ENCODE measurements at regions not wholly inside any gene's neighbourhood (a gene's known extent, or its start where the extent isn't known, plus 50 kb on each side); places are given as distances from the start of the nearest gene placed in this dataset.
"Not testable (repeated sequence)": the region's sequence is repeated elsewhere in the genome, so short reads cannot be mapped to it uniquely, and the experiment has no call there.

- no peak for DNase-seq (ENCODE audit: low read depth in 3 of 3)
Observed at GRCh38 chr2:34729845-34730244, 1130.7 kb upstream of the FAM98A start.

- no peak for DNase-seq (ENCODE audit: low read depth in 3 of 3)
Observed at GRCh38 chr2:34724107-34724506, 1125.0 kb upstream of the FAM98A start.

DNA sequence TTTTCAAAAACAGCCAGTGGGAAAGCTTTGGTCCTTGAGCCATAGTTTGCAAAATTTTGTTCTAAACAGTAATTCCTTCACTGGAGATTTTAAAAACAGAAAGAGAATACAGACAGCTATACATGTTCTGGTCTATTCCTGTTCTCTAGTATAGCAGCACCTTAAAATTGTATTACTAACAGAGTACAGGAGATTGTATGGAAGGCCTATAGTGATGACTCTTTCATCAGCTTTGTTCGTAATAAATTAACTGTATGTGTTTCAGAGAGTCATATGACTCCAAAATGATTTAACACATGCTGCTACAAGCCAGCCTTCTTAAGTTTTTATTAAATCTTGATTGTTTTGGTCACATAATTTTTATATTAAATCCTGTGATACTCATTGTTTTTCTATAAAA, 1124.6 kb upstream of the FAM98A start:
- no peak for DNase-seq (ENCODE audit: low read depth in 3 of 3)

- no peak for DNase-seq (ENCODE audit: low read depth in 3 of 3)
Observed at GRCh38 chr2:34719206-34719605, 1120.1 kb upstream of the FAM98A start.

GRCh38 chr2:34705551-34706247, 1106.6 kb upstream of the FAM98A start:
- DNase-seq (ENCODE audit: low read depth in 3 of 3), result no peak

- no peak for DNase-seq (ENCODE audit: low read depth in 3 of 3)
Observed at GRCh38 chr2:34703292-34703691, 1104.2 kb upstream of the FAM98A start.

DNA sequence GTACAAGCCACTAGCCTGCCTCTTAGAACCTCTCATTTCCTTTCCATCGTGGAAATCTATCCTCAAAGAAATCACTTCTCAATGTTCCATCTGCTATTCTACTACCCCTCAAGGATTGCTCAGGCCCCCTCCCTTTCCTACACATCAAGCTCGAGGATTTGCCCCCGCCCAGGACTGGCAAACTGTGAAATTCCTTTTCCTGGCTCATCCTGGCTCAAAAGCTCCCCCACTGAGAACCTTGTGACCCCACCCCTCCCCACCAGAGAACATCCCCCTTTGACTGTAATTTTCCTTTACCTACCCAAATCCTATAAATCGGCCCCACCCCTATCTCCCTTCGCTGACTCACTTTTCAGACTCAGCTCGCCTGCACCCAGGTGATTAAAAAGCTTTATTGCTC, 1103.3 kb upstream of the FAM98A start:
- DNase-seq (ENCODE audit: low read depth in 3 of 3), result not testable (repeated sequence)

GRCh38 chr2:34677591-34677990, 1078.5 kb upstream of the FAM98A start:
- not testable (repeated sequence) for DNase-seq (ENCODE audit: low read depth in 3 of 3)

DNA sequence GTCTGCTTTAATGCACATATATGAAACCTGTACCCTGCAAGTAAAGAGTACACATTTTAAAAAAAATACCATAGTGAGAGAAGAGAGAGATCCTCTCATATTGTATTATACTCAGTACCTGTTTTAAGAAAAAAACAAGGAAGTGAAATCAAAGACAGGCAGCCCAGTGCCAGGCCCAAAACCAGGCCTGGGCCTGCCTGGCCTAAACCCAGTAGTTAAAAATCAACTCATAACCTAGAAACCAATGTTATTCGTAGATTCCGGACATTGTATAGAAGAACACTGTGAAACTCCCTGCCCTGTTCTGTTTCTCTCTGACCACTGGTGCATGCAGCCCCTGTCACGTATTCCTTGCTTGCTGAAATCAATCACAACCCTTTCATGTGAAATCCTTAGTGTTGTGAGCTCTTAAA, 1078.0 kb upstream of the FAM98A start:
- not testable (repeated sequence) for DNase-seq (ENCODE audit: low read depth in 3 of 3)

DNA sequence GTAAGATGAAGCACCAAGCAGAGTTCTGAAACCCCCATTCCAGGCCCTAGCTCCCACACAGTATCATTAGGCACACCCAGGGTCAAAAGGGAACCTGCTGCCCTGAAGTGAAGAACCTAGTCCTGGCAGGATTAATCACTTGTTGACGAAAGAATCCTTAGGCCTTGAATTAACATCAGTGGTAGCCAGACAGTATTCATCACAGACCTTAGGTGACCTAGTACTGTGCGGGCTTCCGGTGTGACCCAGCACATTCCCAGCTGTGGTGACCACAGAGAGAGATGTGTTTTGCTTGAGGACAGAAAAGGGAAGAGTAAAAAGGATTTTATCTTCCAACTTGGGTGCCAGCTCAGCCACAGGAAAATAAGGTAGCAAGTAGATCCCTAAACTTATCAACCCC, 1071.4 kb upstream of the FAM98A start:
- DNase-seq (ENCODE audit: low read depth in 3 of 3), result no peak

DNA sequence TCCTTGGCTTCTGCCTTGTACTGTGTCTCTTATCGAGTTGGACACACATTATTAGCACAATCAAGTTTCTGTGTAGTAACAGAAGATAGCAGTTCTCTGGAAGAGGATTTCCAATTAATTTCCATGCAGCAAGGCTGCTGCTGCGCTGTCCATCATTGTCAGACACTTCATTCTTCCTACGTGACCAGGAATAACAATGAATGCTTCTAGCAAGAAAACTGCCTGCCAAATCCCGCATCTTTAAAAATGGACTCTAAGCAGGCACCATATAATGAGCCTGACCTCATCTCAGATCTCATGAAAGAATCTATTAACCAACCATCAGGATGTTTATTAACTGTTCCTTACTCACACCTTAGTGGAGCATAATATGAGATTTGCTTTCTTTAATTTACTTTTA, 1067.7 kb upstream of the FAM98A start:
- DNase-seq (ENCODE audit: low read depth in 3 of 3), result no peak

GRCh38 chr2:34664266-34664665, 1065.2 kb upstream of the FAM98A start:
- DNase-seq (ENCODE audit: low read depth in 3 of 3), result no peak

- no peak for DNase-seq (ENCODE audit: low read depth in 3 of 3)
Observed at GRCh38 chr2:34663314-34663713, 1064.2 kb upstream of the FAM98A start.

DNA sequence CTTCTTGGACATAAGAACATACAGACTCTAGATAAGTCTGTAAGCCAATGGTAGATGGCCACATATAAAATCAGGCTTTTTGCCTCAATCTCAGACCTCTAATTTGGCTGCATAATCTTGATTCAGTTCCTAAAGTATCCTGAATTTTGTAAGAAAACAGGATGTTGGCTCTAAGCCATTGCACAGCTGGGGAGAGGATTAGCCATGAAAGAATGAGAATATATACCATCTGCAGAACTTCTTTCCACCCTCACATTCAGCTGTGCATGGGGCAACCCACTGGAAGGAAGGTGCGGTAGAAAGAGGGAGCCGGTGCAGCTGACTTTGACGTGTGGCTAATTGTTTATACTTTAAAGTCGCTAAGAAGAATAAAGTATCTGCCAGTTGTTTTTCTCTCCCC, 1061.6 kb upstream of the FAM98A start:
- DNase-seq (ENCODE audit: low read depth in 3 of 3), result no peak

GRCh38 chr2:34656632-34657031, 1057.5 kb upstream of the FAM98A start:
- DNase-seq (ENCODE audit: low read depth in 3 of 3), result no peak

DNA sequence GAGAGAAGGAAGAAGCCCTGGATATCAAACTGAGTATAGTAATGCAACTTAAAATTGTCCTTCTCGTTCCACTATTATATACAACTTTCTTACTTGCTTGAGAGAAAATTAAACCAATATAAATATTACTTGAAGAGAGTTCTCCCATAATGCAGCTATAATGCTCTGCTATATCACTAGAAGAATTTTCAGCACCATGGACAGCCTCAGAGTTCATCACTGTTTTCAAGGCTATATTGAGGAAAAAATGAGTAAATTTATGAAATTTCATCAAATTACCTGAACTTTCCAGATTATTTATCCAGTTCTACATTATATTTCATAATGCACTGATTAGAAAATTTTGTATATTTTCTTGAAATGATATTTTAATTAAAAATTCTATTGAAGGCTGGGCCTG, 1053.5 kb upstream of the FAM98A start:
- DNase-seq (ENCODE audit: low read depth in 3 of 3), result no peak

DNA sequence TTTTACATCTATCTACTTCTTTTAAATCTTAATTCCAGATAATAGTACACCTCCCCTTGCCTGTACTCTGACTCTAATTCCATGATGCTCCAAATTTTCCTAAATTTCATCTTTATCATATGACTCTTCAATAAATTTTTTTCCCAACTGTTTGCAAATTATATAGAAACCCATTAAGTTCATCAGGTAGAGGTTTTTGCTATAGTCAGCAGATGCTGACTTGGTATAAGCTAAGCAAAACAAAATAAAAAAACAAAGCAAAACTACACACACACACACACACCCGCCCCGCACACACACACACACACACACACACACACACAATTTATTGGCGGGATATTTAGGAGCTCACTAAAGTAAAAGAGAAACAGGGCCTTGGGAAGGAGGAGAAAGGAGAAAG, 1047.8 kb upstream of the FAM98A start:
- DNase-seq (ENCODE audit: low read depth in 3 of 3), result no peak

GRCh38 chr2:34632327-34632726, 1033.2 kb upstream of the FAM98A start:
- DNase-seq (ENCODE audit: low read depth in 3 of 3), result no peak

GRCh38 chr2:34627003-34627402, 1027.9 kb upstream of the FAM98A start:
- no peak for DNase-seq (ENCODE audit: low read depth in 3 of 3)

DNA sequence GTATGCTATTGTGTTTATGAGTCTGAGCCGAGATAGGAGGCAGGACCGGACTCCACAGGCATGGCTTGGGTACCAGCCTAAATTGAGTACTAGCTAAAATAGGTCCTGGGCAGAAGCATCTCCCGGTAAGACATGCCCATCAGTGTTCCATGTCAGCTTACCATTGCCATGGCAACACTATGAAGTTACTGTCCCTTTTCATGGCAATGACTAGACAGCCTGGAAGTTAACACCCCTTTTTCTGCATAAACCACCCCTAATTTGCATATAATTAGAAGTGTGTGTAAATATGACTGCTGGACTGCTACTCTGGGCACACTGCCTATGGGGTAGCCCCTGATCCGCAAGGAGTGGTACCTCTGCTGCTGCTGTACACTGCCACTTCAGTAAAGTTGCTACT, 1005.1 kb upstream of the FAM98A start:
- no peak for DNase-seq (ENCODE audit: low read depth in 3 of 3)

GRCh38 chr2:34602262-34602661, 1003.2 kb upstream of the FAM98A start:
- DNase-seq (ENCODE audit: low read depth in 3 of 3), result no peak

GRCh38 chr2:34601561-34601960, 1002.5 kb upstream of the FAM98A start:
- DNase-seq (ENCODE audit: low read depth in 3 of 3), result no peak

DNA sequence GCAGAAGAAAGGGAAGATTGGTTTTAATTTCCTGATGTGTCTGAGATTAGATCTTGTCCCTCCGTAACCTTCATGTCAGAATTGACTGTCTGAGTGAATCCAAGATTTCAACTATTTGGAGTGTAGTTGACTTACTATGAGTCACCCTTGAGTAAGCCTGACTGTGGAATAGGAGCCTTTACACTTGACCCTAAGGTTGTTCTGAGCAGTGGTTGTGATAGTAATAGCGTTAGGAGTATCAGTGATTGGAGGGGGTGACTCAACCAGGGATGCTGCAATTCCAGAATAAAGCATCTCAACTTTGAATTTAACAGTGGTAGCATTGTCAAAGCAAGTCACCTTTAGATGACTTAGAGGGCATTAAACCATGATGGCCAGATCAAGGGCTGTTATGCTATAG, 979.5 kb upstream of the FAM98A start:
- DNase-seq (ENCODE audit: low read depth in 3 of 3), result no peak

DNA sequence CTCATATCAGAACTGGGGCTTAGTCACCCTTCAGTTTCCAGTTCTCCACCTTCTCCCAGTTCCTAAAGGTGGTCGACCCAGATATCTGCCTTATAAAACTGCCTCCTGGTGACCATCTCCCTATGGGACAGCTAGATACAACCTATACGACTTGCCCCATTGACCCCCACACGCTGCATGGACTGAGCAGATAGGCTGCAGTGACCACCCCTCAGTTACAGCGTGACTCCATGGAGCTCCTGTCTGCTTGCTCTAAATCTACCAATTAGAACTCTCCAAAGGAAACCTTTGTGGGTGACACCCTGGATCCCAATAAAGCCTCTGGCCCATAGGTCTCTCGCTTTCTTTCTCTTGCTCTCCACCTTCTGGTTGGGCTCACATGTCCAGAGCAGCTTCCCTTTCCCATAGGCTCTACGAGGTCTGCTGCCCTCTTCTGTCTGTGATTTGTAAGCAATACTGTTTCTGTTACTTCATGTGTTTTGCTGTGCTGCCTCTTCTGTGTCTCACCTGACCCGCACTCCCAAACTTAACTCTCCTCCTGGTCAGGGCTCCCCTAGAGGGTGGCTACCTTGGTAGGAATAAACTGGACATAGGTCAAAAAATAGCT, 971.3 kb upstream of the FAM98A start:
- DNase-seq (ENCODE audit: low read depth in 3 of 3), result no peak

Data from stimulated activated CD4-positive, alpha-beta T cell treated with anti-CD3 and anti-CD28 coated beads, TNF-alpha, amount 100 ng/mL, for 24 hours (primary cell).